Nephron progenitor cell (in vitro differentiated cells): ENCODE measurements at regions not wholly inside any gene's neighbourhood (a gene's known extent, or its start where the extent isn't known, plus 50 kb on each side); places are given as distances from the start of the nearest gene placed in this dataset.
A peak's percentile ranks its signal among the peaks of the same experiment; 100 is the strongest.

Experiments used
- DNase-seq: peaks from one replicate; pipeline ENCODE4 v3.0.0; 2021
- H3K27ac Mint-ChIP-seq: 2 replicates; pipeline ENCODE4 v1.8.0; 2021; ENCODE audit warnings: mild to moderate bottlenecking, moderate library complexity, mixed read lengths
- H3K27me3 Mint-ChIP-seq: 2 replicates; pipeline ENCODE4 v1.8.0; 2021; ENCODE audit warnings: mild to moderate bottlenecking, low read depth, mixed read lengths; ENCODE audit not compliant: poor library complexity
- H3K36me3 Mint-ChIP-seq: 2 replicates; pipeline ENCODE4 v1.8.0; 2021; ENCODE audit warnings: low read depth, mixed read lengths
- H3K4me1 Mint-ChIP-seq: 2 replicates; pipeline ENCODE4 v1.8.0; 2021; ENCODE audit warnings: mixed read lengths
- H3K4me3 Mint-ChIP-seq: 2 replicates; pipeline ENCODE4 v1.8.0; 2021; ENCODE audit warnings: mild to moderate bottlenecking, moderate library complexity, mixed read lengths
- H3K9me3 Mint-ChIP-seq: 2 replicates; pipeline ENCODE4 v1.8.0; 2021; ENCODE audit warnings: mild to moderate bottlenecking, moderate library complexity, mixed read lengths
- CTCF ChIP-seq: fragments of 200-600 bp; sonication (generic); IDR thresholded peaks from 2 replicates; pipeline ENCODE4 v1.5.0; 2021; ENCODE audit warnings: antibody characterized with exemption

DNA sequence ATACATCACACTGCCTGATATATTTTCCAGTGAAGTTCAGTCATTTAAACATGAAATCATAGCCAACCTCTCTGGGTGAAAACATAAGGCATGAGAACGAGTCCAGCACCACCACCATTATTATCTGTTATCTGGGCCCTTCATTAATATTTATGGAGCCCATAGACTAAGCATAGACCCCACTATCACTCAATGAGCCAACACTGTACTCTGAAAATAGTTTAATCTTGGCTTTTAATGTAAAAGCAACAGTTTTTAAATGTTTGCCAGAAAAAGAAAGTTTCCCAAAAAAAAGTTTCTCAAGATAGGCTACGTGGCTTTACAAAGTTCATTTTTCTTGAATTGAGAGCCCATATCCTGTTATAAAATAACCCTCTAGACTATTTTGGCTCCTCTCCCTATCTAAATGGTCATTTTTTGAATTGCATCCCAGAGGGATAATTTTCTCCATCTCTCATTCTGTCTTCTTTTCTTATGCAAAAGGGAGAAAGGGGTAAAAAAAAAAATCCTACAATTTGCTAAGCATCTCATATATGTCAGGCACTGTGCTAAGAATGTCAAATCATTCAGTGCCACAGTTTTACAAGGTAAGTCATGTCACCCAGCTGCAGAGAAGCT is 66.1 kb downstream of the FZD1 start:
- DNase-seq, result no peak
- no peak for TF ChIP-seq CTCF
- no peaks in the 10 kb centered on the region for H3K36me3 Mint-ChIP-seq
- H3K4me3 Mint-ChIP-seq, result no peak overlapping the region
- no peak overlapping the region for H3K27ac Mint-ChIP-seq
- peaks cover 1% of the 10 kb centered on the region for H3K27me3 Mint-ChIP-seq
- peaks cover 14% of the 10 kb centered on the region for H3K4me1 Mint-ChIP-seq
- peaks cover 4% of the 10 kb centered on the region for H3K9me3 Mint-ChIP-seq

DNA sequence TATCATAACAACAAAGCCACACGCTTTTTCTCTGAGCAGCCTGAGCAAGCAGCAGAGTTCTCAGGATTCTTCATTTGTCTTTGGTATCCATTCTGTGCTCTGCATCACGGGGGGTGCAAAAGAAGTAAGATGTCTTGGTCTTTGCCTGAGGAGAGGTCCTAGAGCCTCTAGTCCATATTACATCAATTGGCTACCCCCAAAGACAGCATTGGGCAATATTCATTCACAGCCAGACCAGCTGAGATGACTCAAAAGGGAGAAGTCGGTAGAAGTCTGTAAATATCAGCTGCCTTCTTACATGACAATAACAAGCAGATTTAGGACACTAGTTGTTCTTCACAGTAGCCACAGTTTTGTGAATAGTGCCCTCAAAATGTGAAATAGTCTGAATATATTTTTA is 66.6 kb downstream of the FZD1 start:
- no peak for TF ChIP-seq CTCF
- Mint-ChIP-seq H3K36me3 (no peaks in the 10 kb centered on the region), H3K27ac (no peak overlapping the region), H3K27me3 (peaks cover 3% of the 10 kb centered on the region), H3K9me3 (peaks cover 4% of the 10 kb centered on the region), H3K4me1 (peaks cover 8% of the 10 kb centered on the region), H3K4me3 (no peak overlapping the region)
- no peak for DNase-seq

- no peak overlapping the region for H3K4me3 Mint-ChIP-seq
These were observed 71.9 kb downstream of the FZD1 start for GRCh38 chr7:91336106-91336505.

GRCh38 chr7:91338226-91339020 is 74.2 kb downstream of the FZD1 start:
- no peak overlapping the region for H3K27ac Mint-ChIP-seq
- no peak overlapping the region for H3K4me3 Mint-ChIP-seq
- peaks cover 13% of the 10 kb centered on the region for H3K4me1 Mint-ChIP-seq
- peaks cover 7% of the 10 kb centered on the region for H3K27me3 Mint-ChIP-seq
- H3K9me3 Mint-ChIP-seq, result no peaks in the 10 kb centered on the region
- TF ChIP-seq CTCF, result no peak
- H3K36me3 Mint-ChIP-seq, result no peaks in the 10 kb centered on the region
- no peak for DNase-seq

More at GRCh38 chr7:91336106-91336505, 71.9 kb downstream of the FZD1 start:
- Mint-ChIP-seq H3K4me1 (no peaks in the 10 kb centered on the region), H3K27ac (no peak overlapping the region), H3K9me3 (peaks cover 4% of the 10 kb centered on the region), H3K27me3 (peaks cover 7% of the 10 kb centered on the region), H3K36me3 (no peaks in the 10 kb centered on the region)
- no peak for DNase-seq
- no peak for TF ChIP-seq CTCF

- Mint-ChIP-seq H3K9me3 (no peaks in the 10 kb centered on the region), H3K4me1 (peaks cover 34% of the 10 kb centered on the region), H3K27ac (peak overlapping the region; percentile 47), H3K4me3 (no peak overlapping the region), H3K27me3 (peaks cover 7% of the 10 kb centered on the region), H3K36me3 (no peaks in the 10 kb centered on the region)
- TF ChIP-seq CTCF, result no peak
- DNase-seq, result no peak
These were observed 78.1 kb downstream of the FZD1 start for GRCh38 chr7:91342346-91342745.
